ENCODE measurements at regions not wholly inside any gene's neighbourhood (a gene's known extent, or its start where the extent isn't known, plus 50 kb on each side); places are given as distances from the start of the nearest gene placed in this dataset.
A peak's percentile ranks its signal among the peaks of the same experiment; 100 is the strongest.
"Not testable (repeated sequence)": the region's sequence is repeated elsewhere in the genome, so short reads cannot be mapped to it uniquely, and the experiment has no call there.

DNA sequence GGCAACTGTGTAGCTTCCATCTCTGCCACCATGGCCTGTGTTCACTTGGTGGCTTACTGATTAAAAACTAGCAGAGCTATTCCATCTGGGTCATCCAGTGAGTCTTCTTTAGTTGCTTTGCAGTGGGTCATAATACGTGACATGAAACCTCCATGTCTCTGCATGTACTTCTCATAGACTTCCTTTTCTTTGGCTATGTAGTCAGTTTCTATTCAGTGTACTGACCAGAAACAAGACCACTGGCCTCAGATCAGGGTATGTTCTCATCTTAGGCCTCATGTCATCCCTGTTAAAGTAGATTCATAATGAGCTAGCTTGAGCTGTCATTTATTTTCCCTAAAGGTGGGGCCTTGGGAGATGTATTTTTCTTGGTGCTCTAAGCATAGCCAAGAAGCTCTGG is 195.2 kb downstream of the CCNG2 start:
- WGBS = 98% methylated on average over 1 of the region's 1 CpG
- H3K9me3 ChIP-seq (ENCODE audit: control insufficient read depth in 4 of 4, low read length in 3 of 4) = no peaks in the 10 kb centered on the region
- H3K4me3 ChIP-seq (ENCODE audit: low read depth in 1 of 3, low read length in 3 of 3) = no peak overlapping the region
- no peaks in the 10 kb centered on the region for H3K4me1 ChIP-seq (ENCODE audit: control insufficient read depth in 4 of 4, insufficient read depth in 4 of 4, low read length in 3 of 4)
- TF ChIP-seq, protein P1, sequence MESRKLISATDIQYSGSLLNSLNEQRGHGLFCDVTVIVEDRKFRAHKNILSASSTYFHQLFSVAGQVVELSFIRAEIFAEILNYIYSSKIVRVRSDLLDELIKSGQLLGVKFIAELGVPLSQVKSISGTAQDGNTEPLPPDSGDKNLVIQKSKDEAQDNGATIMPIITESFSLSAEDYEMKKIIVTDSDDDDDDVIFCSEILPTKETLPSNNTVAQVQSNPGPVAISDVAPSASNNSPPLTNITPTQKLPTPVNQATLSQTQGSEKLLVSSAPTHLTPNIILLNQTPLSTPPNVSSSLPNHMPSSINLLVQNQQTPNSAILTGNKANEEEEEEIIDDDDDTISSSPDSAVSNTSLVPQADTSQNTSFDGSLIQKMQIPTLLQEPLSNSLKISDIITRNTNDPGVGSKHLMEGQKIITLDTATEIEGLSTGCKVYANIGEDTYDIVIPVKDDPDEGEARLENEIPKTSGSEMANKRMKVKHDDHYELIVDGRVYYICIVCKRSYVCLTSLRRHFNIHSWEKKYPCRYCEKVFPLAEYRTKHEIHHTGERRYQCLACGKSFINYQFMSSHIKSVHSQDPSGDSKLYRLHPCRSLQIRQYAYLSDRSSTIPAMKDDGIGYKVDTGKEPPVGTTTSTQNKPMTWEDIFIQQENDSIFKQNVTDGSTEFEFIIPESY (IDR thresholded peaks at IDR 0.05) = no peak
- no peak for DNase-seq (ENCODE audit: low spot score)
- H3K36me3 ChIP-seq (ENCODE audit: control insufficient read depth in 4 of 4, insufficient read depth in 3 of 4, low read depth in 1 of 4, low read length in 3 of 4) = no peaks in the 10 kb centered on the region
- no peak overlapping the region for H3K9ac ChIP-seq (ENCODE audit: low read depth in 1 of 2, low read length in 2 of 2)
- no peak overlapping the region for H3K27ac ChIP-seq (ENCODE audit: low read depth in 1 of 2, low read length in 2 of 2)
- H3K27me3 ChIP-seq (ENCODE audit: control insufficient read depth in 4 of 4, insufficient read depth in 4 of 4, low read length in 3 of 4) = no peaks in the 10 kb centered on the region

DNA sequence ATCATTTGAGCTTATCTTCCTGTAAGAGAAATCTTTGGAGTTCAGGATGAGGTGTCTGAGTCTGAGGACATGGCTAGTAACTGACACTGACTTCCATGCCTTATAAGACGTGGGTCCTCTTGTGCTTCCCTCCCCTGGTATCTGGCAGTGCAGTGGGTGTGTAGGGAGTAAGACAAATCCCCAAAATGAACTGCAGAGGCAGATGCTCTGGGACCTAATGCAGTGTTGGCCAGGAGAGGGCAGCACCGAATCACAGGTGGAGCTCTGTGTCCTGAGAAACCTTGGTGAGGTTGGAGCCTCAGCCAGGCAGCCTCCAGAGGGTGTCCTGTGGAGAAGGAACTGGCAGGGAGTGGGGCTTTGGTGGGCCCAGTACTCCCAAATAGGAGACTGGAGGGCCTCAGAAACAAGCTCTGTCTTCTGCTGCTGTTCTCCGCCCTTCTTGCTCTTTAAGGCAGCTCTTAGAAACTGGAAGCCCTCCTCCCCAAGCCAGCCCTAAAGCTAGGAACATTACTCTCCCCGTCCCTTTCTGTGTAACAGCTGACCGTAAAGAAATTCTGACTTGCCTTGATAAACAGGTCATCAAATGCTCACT is 196.8 kb downstream of the CCNG2 start:
- not testable (repeated sequence) for H3K36me3 ChIP-seq (ENCODE audit: control insufficient read depth in 4 of 4, insufficient read depth in 3 of 4, low read depth in 1 of 4, low read length in 3 of 4); H3K4me1 ChIP-seq (ENCODE audit: control insufficient read depth in 4 of 4, insufficient read depth in 4 of 4, low read length in 3 of 4); H3K27ac ChIP-seq (ENCODE audit: low read depth in 1 of 2, low read length in 2 of 2); H3K4me3 ChIP-seq (ENCODE audit: low read depth in 1 of 3, low read length in 3 of 3); H3K9ac ChIP-seq (ENCODE audit: low read depth in 1 of 2, low read length in 2 of 2); DNase-seq (ENCODE audit: low spot score); H3K27me3 ChIP-seq (ENCODE audit: control insufficient read depth in 4 of 4, insufficient read depth in 4 of 4, low read length in 3 of 4); H3K9me3 ChIP-seq (ENCODE audit: control insufficient read depth in 4 of 4, low read length in 3 of 4)
- 75% methylated on average over 4 of the region's 5 CpGs for WGBS
- TF ChIP-seq RAD21 (IDR thresholded peaks at IDR 0.05) = peak in 1 of 2 donors; percentile 15

DNA sequence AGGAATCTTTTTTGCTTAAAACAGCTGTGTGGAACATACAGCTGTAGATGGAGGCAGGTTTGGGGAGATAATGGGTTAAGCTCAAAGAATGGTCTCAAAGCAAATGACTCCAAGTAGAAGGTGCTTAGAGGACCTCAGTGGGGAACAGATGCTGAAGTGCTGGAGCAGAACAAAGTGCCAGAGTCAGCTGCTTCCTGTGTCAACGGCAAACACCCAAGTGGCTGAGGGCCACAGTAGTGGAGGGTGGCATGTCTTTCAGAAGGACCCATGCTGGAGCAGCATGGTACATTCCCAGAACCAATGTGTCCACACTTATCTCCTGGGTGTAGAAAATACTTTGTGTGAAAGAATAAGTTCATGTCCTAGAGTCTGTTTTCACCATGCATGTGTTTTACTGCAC is 197.5 kb downstream of the CCNG2 start:
- TF ChIP-seq TAF1 (conservative IDR thresholded peaks at IDR 0.05) (no peak), YY1 (IDR thresholded peaks at IDR 0.05) (no peak), FOXA1 (IDR thresholded peaks at IDR 0.05) (no peak), JUND (IDR thresholded peaks at IDR 0.05) (no peak), HNF4G (IDR thresholded peaks at IDR 0.05) (no peak), FOXA2 (IDR thresholded peaks at IDR 0.05) (no peak), HNF4A (conservative IDR thresholded peaks at IDR 0.05) (no peak), SP1 (IDR thresholded peaks at IDR 0.05) (no peak), RXRA (IDR thresholded peaks at IDR 0.05) (no peak), RAD21 (IDR thresholded peaks at IDR 0.05) (no peak)
- TF ChIP-seq, protein P2, sequence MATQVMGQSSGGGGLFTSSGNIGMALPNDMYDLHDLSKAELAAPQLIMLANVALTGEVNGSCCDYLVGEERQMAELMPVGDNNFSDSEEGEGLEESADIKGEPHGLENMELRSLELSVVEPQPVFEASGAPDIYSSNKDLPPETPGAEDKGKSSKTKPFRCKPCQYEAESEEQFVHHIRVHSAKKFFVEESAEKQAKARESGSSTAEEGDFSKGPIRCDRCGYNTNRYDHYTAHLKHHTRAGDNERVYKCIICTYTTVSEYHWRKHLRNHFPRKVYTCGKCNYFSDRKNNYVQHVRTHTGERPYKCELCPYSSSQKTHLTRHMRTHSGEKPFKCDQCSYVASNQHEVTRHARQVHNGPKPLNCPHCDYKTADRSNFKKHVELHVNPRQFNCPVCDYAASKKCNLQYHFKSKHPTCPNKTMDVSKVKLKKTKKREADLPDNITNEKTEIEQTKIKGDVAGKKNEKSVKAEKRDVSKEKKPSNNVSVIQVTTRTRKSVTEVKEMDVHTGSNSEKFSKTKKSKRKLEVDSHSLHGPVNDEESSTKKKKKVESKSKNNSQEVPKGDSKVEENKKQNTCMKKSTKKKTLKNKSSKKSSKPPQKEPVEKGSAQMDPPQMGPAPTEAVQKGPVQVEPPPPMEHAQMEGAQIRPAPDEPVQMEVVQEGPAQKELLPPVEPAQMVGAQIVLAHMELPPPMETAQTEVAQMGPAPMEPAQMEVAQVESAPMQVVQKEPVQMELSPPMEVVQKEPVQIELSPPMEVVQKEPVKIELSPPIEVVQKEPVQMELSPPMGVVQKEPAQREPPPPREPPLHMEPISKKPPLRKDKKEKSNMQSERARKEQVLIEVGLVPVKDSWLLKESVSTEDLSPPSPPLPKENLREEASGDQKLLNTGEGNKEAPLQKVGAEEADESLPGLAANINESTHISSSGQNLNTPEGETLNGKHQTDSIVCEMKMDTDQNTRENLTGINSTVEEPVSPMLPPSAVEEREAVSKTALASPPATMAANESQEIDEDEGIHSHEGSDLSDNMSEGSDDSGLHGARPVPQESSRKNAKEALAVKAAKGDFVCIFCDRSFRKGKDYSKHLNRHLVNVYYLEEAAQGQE (IDR thresholded peaks at IDR 0.05) = no peak
- TF ChIP-seq, protein P3, sequence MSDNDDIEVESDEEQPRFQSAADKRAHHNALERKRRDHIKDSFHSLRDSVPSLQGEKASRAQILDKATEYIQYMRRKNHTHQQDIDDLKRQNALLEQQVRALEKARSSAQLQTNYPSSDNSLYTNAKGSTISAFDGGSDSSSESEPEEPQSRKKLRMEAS (IDR thresholded peaks at IDR 0.05) = no peak
- TF ChIP-seq, protein P4, sequence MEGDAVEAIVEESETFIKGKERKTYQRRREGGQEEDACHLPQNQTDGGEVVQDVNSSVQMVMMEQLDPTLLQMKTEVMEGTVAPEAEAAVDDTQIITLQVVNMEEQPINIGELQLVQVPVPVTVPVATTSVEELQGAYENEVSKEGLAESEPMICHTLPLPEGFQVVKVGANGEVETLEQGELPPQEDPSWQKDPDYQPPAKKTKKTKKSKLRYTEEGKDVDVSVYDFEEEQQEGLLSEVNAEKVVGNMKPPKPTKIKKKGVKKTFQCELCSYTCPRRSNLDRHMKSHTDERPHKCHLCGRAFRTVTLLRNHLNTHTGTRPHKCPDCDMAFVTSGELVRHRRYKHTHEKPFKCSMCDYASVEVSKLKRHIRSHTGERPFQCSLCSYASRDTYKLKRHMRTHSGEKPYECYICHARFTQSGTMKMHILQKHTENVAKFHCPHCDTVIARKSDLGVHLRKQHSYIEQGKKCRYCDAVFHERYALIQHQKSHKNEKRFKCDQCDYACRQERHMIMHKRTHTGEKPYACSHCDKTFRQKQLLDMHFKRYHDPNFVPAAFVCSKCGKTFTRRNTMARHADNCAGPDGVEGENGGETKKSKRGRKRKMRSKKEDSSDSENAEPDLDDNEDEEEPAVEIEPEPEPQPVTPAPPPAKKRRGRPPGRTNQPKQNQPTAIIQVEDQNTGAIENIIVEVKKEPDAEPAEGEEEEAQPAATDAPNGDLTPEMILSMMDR (IDR thresholded peaks at IDR 0.05; ENCODE audit: low read depth, low read length, missing input control) = no peak
- no peak for DNase-seq (ENCODE audit: low spot score)
- Histone ChIP-seq H3K4me1 (ENCODE audit: control insufficient read depth in 4 of 4, insufficient read depth in 4 of 4, low read length in 3 of 4) (no peaks in the 10 kb centered on the region), H3K36me3 (ENCODE audit: control insufficient read depth in 4 of 4, insufficient read depth in 3 of 4, low read depth in 1 of 4, low read length in 3 of 4) (no peaks in the 10 kb centered on the region), H3K27ac (ENCODE audit: low read depth in 1 of 2, low read length in 2 of 2) (no peak overlapping the region), H3K4me3 (ENCODE audit: low read depth in 1 of 3, low read length in 3 of 3) (no peak overlapping the region), H3K27me3 (ENCODE audit: control insufficient read depth in 4 of 4, insufficient read depth in 4 of 4, low read length in 3 of 4) (no peaks in the 10 kb centered on the region), H3K9ac (ENCODE audit: low read depth in 1 of 2, low read length in 2 of 2) (no peak overlapping the region), H3K9me3 (ENCODE audit: control insufficient read depth in 4 of 4, low read length in 3 of 4) (no peaks in the 10 kb centered on the region)
- 66% methylated on average over 1 of the region's 1 CpG for WGBS
